GM19468 (cell line): ENCODE measurements at regions not wholly inside any gene's neighbourhood (a gene's known extent, or its start where the extent isn't known, plus 50 kb on each side); places are given as distances from the start of the nearest gene placed in this dataset.

Experiments used
- ATAC-seq: cut with Tn5 transposase; IDR thresholded peaks from one replicate; pipeline ENCODE4 v1.9.1; 2021; ENCODE audit warnings: mild to moderate bottlenecking, moderate library complexity, moderate number of reproducible peaks; ENCODE audit not compliant: unreplicated experiment; ENCODE audit errors: extremely low read depth

GRCh38 chr4:125082729-125083417 lies 231.9 kb upstream of the FAT4 start:
- no peak for ATAC-seq

- no peak for ATAC-seq
These were observed 242.5 kb upstream of the FAT4 start for GRCh38 chr4:125072269-125072668.

GRCh38 chr4:125070861-125071260 lies 243.9 kb upstream of the FAT4 start:
- ATAC-seq, result no peak

GRCh38 chr4:125062115-125063050 lies 252.4 kb upstream of the FAT4 start:
- no peak for ATAC-seq

- ATAC-seq, result no peak
These were observed 254.4 kb upstream of the FAT4 start for GRCh38 chr4:125060376-125060775.

GRCh38 chr4:125049711-125050110 lies 265.0 kb upstream of the FAT4 start:
- no peak for ATAC-seq

GRCh38 chr4:125045311-125045710 lies 269.4 kb upstream of the FAT4 start:
- no peak for ATAC-seq

GRCh38 chr4:125044886-125045285 lies 269.9 kb upstream of the FAT4 start:
- ATAC-seq, result no peak

- no peak for ATAC-seq
These were observed 271.3 kb upstream of the FAT4 start for GRCh38 chr4:125043486-125043885.

- ATAC-seq, result no peak
These were observed 272.7 kb upstream of the FAT4 start for GRCh38 chr4:125042041-125042440.

GRCh38 chr4:125041372-125041930 lies 273.3 kb upstream of the FAT4 start:
- ATAC-seq, result no peak

GRCh38 chr4:125039550-125039949 lies 275.2 kb upstream of the FAT4 start:
- no peak for ATAC-seq

GRCh38 chr4:125022855-125023501 lies 291.8 kb upstream of the FAT4 start:
- ATAC-seq, result no peak

GRCh38 chr4:125021189-125021588 lies 293.6 kb upstream of the FAT4 start:
- ATAC-seq, result no peak

- no peak for ATAC-seq
These were observed 294.4 kb upstream of the FAT4 start for GRCh38 chr4:125020089-125021034.

GRCh38 chr4:125016892-125017299 lies 297.9 kb upstream of the FAT4 start:
- no peak for ATAC-seq

GRCh38 chr4:125013891-125014290 lies 300.9 kb upstream of the FAT4 start:
- no peak for ATAC-seq

GRCh38 chr4:125011646-125012045 lies 299.1 kb upstream of the ANKRD50 start:
- ATAC-seq, result no peak

GRCh38 chr4:125010796-125011503 lies 298.4 kb upstream of the ANKRD50 start:
- no peak for ATAC-seq
